ENCODE measurements at regions not wholly inside any gene's neighbourhood (a gene's known extent, or its start where the extent isn't known, plus 50 kb on each side); places are given as distances from the start of the nearest gene placed in this dataset.

- TF ChIP-seq POLR2AphosphoS5 (IDR thresholded peaks at IDR 0.05; ENCODE audit: low read depth) = peak; percentile 69
- TF ChIP-seq CTCF (IDR thresholded peaks at IDR 0.05; ENCODE audit: insufficient read depth, low read length) = no peak
Observed at GRCh38 chr20:60228255-60228654, 270.0 kb downstream of the CDH26 start.

Measured in HL-60 (cell line).